Spleen (tissue), 7 donors: ENCODE measurements at regions not wholly inside any gene's neighbourhood (a gene's known extent, or its start where the extent isn't known, plus 50 kb on each side); places are given as distances from the start of the nearest gene placed in this dataset.

ENCODE experiments used
- CTCF ChIP-seq, 11 experiments: fragments of 200-600 bp in 7 of 11; fragments of 450-650 bp in 4 of 11; sonication (generic) in 4 of 11; IDR thresholded peaks in 8 of 11; conservative IDR thresholded peaks in 3 of 11; 1 replicate in 7 of 11; 2 replicates in 4 of 11; pipeline versions ENCODE4 v1.4.0 to v1.8.0; 2016 to 2021; ENCODE audit warnings: antibody characterized with exemption in 11 of 11, inconsistent platforms in 4 of 11, mild to moderate bottlenecking in 1 of 11
- POLR2A ChIP-seq, 3 donors: fragments of 450-650 bp; IDR thresholded peaks; one replicate each; pipeline ENCODE4 v1.5.1; 2017; ENCODE audit warnings: antibody characterized with exemption in 3 of 3, mild to moderate bottlenecking in 1 of 3
- donor health status: DM: no; HTN: no; CAD: no; lungs with moderate emphysema.
- donor health status: DM: no; HTN: no; CAD: no.
- donor health status: DM: no; HTN: no; CAD: no.

GRCh38 chr2:225108805-225109204, 66.5 kb upstream of the DOCK10 start:
- TF ChIP-seq CTCF (IDR thresholded peaks at IDR 0.05 in 8 of 11, conservative IDR thresholded peaks at IDR 0.05 in 3 of 11) = no peak
- no peak for TF ChIP-seq POLR2A (IDR thresholded peaks at IDR 0.05)
